HG03439 (cell line): ENCODE measurements at regions not wholly inside any gene's neighbourhood (a gene's known extent, or its start where the extent isn't known, plus 50 kb on each side); places are given as distances from the start of the nearest gene placed in this dataset.
A peak's percentile ranks its signal among the peaks of the same experiment; 100 is the strongest.
"Not testable (repeated sequence)": the region's sequence is repeated elsewhere in the genome, so short reads cannot be mapped to it uniquely, and the experiment has no call there.

Source experiments
- ATAC-seq: cut with Tn5 transposase; IDR thresholded peaks from one replicate; pipeline ENCODE4 v1.9.1; 2021; ENCODE audit warnings: mild to moderate bottlenecking, moderate library complexity; ENCODE audit not compliant: unreplicated experiment

DNA sequence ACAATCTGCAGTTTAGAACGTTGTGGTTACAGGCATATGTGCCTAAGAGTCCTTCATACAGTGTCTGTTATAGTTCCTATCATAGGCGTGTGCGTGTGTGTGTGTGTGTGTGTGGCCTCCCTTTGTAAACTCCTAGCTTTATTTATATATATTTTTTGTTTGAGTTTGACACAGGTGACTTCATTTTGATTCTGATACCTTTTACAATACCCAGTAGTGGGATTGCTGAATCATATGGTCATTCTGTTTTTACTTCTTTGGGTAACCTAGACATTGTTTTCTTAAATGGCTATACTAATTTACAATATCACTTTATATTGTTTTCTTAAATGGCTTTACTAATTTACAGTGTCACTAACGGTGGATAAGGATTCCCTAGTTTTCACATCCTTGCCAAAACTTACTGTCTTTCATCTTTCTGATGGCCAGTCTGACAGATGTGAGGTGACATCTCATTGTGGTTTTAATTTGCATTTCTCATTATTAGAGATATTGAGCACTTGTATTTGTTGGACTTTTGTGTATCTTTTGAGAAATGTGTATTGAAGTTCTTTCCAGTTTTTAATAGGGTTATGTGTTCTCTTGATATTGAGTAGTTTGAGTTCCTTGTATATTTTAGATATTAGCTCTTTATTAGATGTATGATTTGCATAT, 211.1 kb upstream of the NUDT6 start:
- ATAC-seq = peak; percentile 66

GRCh38 chr4:123144616-123145015, 222.2 kb upstream of the NUDT6 start:
- ATAC-seq = no peak

- ATAC-seq = no peak
These were observed 236.2 kb upstream of the NUDT6 start for GRCh38 chr4:123158576-123158975.

- ATAC-seq = no peak
These were observed 237.1 kb upstream of the NUDT6 start for GRCh38 chr4:123159479-123159878.

GRCh38 chr4:123162859-123163258, 233.7 kb upstream of the SPRY1 start:
- ATAC-seq = no peak

- no peak for ATAC-seq
These were observed 233.1 kb upstream of the SPRY1 start for GRCh38 chr4:123163501-123163900.

GRCh38 chr4:123166023-123166422, 230.6 kb upstream of the SPRY1 start:
- no peak for ATAC-seq

DNA sequence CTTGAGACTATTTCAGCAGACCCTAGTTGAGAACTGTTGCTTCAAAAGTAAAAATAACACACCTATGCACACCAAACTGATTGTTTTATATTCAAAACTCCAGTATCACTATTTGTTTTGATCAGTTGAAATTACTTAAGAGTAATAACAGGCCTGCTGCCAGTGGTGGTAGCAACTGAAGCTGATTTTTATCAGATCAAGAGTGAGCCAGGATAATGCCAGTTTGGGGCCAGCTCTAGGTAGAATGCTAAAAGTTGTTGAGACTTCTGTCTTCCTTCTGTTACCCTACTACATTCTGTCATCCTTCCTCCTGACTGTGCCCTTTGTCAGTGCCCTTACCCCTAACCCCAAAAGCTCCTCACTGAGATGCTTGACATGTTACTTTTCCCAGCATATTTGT, 228.7 kb upstream of the SPRY1 start:
- ATAC-seq = no peak

GRCh38 chr4:123168812-123169211, 227.8 kb upstream of the SPRY1 start:
- no peak for ATAC-seq

DNA sequence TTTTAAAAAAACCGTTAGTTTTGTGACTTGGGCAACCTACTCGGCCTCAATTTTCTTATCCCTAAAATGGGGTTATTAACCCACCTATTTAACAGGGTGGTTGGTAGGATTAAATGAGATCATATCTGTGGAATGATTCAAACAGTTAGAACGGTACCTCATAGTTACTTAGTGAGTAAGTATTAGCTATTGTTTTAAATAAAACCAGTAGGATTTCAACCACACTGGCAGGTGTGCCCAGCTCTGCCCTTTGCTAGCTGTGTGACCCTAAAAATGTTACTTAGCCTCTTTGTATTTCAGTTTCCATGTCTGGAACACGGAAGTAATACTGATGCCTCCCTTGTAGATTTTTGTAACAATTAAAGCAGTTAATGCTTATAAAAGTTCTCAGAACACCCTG, 225.8 kb upstream of the SPRY1 start:
- no peak for ATAC-seq

DNA sequence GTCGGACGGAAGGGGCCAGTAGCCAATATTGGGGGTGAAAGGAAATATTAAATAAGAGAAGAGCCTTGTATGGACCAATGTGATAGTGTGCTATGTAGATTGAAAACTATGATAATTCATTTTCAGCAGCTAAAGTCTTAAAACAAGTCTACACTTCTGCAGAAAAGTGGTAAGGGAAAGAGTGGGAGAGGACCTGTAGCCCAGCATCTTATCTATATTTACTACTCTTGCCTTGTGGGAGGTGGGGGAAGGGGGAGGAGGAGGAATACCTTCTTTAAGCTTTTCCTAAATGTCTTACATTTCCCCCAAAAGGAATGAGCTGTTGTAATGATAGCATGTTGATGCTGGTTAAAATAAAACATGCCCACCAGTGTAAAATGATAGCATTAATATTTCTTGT, 220.0 kb upstream of the SPRY1 start:
- ATAC-seq = no peak

DNA sequence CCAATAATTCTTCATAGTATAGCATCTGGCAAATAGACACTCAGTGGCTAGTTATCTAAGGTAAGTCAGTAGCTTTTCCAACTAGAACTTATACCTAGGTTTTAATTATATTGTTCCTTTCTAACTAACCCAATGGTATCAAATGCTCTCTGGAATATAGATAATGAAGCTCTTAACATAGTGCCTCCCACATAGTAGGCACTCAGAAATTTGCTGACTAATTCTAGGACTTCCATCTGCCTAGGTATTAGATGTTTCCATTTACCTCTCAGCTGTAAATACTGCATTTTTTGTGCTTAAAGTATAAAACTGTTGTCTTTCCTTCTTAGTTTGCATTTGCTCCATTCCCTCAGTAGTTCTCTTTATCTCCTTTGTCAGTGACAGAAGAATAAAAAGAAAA, 214.3 kb upstream of the SPRY1 start:
- ATAC-seq = no peak

GRCh38 chr4:123183308-123183707, 213.3 kb upstream of the SPRY1 start:
- ATAC-seq = no peak

DNA sequence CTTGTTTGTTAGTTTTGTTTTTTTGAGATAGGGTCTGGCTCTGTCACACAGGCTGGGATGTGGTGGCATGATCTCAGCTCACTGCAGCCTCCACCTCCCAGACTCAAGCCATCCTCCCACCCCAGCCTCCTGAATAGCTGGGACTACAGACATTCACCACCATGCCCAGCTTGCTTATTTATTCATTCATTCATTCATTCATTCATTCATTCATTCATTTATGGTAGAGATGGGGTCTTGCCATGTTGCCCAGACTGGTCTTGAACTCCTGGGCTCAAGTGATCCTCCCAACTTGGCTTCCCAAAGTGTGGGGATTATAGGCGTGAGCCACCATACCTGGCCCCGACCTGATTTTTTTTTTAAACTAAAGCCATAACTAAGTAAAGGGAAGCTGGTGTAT, 212.8 kb upstream of the SPRY1 start:
- not testable (repeated sequence) for ATAC-seq

DNA sequence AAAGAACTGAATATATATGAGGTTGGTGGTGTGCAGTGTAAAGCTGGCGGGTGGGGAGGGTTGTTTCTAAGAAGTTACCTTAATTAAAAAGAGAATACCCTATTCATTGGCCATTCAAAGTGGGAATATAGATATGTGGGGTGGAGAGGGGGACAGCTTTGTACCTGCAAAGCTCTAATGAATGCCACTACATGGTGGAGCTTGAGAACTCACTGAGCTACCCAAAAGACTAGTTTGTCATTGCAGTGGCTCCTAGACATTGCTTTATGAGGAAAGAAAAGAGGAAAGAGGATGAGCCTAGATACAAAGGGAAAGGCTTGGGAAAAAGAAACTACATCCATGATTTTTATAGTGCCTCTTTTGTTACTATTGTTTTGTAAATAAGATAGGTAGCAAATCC, 209.9 kb upstream of the SPRY1 start:
- ATAC-seq = no peak

- no peak for ATAC-seq
These were observed 206.4 kb upstream of the SPRY1 start for GRCh38 chr4:123190176-123190575.

- no peak for ATAC-seq
These were observed 204.9 kb upstream of the SPRY1 start for GRCh38 chr4:123191728-123192127.

DNA sequence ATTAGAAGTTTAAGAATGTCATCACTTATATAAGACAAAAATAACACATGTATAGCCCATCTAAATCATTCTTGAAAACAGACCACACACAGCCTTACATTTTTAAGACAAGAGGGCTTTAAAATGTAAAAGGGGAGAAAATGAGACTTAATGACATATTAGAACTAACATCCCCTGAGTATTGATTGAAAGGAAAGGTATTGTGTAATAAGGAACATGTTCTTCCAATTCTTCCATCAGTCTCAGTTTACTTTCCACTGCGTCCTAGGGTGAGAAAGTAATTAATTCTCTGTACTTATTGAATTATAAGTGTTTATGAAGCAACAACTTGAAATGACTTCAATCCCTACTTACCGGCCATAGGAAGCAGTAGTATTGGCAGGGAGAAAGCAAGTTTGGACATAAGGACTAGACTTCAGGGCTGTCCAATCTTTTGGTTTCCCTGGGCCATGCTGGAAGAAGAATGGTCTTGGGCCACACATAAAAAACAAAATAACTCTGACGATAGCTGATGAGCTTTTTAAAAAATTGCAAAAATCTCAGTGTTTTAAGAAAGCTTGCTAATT, 202.7 kb upstream of the SPRY1 start:
- no peak for ATAC-seq

DNA sequence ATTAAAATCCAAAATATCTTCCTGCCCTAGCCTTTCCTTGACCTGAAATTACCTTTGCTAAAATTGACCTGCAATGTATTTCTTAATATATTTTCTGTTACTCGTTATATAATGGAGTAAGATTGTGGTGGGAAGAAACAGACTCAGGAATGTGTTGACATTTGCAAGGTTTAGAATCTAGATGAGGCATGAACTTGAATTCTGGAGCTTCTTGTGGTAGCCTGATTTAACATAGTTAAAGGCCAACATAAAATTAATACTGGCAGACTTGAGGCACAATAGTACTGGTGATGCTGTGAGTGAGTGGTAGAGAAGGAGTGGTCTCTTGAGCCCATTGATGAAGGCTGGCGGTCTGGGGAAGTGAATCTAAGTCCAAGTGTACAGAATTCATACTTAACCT, 197.9 kb upstream of the SPRY1 start:
- ATAC-seq = no peak

DNA sequence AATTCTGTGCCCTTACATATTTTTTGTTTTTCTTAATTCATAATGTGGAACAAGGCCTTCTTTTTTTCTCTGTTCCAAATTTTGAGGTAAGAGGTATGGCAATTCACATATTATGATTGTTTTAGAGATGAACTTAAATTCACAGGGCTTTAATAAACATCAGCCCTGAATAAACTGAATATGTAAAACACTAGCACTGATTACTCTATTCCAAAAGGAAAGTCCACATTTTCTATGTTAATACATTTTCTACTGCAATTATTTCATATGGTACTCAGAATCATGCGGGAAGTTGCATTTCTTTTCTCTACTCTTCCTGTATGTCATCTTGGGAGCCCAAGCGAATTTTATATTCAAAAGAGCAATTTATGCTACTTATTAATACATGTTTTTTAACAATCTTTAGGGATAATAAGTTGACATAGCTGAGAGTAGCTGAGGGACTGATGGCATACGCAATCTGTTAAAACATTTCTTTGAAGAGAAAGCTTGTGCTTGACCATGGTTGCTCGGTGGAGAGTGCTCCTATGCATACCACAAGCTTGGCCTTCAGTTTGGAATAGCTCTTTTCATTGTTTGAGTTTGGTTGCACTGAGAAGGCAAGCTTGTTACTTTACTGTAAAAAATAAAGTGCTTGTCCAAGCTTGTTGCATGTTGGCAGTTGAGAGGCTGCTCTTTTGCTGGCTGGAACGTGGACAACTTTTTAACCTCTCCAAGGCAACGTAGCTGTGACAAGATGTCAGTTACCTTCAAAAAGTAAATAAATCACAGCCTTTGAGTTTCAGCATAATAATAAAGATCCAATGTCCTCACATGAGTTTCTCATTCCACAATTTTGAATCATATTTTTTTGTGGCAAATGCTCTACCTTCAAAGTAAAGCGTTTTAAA, 196.3 kb upstream of the SPRY1 start:
- no peak for ATAC-seq

DNA sequence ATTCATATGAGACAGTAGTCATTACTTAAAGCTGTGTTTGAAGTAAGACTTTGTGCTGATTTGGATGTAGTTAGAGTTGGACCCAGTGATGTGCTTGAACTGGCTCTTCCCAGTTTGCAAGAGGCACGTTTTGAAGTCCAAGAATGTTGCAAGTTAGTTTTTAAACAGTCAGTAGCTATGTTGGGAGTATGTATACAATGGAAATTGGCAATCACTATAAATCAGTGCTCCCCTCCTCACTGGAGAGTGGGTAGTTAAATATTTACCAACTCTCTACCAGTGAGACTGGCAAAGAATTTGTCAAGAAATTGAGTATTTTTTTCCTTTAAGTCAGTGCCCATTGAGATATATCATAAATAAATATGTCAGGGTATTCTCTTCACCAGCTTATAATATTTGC, 191.9 kb upstream of the SPRY1 start:
- ATAC-seq = no peak

DNA sequence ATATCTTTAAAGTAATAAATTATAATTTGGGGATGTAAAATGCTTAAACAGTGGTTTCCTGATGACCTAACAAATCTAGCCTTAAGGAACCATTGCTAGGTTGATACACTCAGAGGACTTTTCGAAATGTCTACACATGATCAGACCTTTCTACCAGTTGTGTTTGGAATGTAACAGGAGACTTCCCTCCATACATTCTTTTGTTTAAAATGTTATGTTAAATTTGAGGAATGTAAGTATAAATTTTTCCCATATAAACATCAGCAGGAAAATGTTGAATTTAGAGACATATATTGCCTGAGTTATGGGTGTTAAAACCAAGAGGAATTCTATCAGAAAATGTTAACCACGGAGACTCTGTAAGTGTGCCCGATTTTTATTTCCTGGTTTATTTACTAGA, 190.6 kb upstream of the SPRY1 start:
- ATAC-seq = no peak
